ENCODE measurements at regions not wholly inside any gene's neighbourhood (a gene's known extent, or its start where the extent isn't known, plus 50 kb on each side); places are given as distances from the start of the nearest gene placed in this dataset.

DNA sequence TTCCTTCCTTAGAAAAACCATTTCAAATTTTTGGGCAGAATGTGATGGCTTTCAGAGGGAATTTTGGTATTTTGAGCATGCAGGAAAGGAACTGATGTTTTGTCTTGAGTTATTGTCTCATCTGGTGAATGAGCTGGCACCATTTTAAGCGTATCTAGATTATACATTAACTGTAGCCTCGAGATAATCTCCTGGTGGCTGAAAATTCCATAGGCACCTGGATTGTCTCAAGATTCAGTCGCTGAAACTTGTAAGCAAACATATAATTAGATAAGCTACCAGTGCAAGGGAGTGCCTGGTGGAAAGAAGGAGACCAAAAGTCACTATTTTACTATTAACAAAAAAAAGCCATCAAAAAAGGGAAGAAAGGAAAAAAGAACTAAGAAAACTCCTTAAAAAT is 687.8 kb upstream of the DDX18 start:
- TF ChIP-seq, protein P1, sequence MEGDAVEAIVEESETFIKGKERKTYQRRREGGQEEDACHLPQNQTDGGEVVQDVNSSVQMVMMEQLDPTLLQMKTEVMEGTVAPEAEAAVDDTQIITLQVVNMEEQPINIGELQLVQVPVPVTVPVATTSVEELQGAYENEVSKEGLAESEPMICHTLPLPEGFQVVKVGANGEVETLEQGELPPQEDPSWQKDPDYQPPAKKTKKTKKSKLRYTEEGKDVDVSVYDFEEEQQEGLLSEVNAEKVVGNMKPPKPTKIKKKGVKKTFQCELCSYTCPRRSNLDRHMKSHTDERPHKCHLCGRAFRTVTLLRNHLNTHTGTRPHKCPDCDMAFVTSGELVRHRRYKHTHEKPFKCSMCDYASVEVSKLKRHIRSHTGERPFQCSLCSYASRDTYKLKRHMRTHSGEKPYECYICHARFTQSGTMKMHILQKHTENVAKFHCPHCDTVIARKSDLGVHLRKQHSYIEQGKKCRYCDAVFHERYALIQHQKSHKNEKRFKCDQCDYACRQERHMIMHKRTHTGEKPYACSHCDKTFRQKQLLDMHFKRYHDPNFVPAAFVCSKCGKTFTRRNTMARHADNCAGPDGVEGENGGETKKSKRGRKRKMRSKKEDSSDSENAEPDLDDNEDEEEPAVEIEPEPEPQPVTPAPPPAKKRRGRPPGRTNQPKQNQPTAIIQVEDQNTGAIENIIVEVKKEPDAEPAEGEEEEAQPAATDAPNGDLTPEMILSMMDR (conservative IDR thresholded peaks at IDR 0.05; ENCODE audit: low read depth, low read length) = no peak
- DNase-seq (ENCODE audit: low read depth) = peak; percentile 55
- no peak overlapping the region for H3K4me3 ChIP-seq (ENCODE audit: low read length)

DNA sequence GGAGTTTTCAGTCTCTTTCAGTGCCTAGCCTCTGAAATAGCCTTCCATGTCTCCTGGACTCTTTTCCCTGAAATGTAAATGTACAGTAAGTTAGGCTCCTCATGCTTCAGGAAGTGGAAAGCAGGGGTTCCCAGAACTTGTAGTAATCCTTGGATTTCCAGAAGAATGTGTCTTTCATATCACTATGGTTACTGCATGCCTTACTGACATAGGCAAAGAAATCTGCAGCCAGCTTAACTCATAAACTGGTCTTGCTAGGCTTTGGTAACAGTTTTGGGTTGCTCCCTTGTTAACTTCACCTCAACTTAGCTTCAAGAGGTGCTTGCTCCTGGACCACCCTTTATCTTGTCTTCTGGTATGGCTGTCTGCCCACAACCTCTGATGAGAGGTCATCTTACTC is 686.8 kb upstream of the DDX18 start:
- peak overlapping the region; percentile 23 for H3K4me3 ChIP-seq (ENCODE audit: low read length)
- TF ChIP-seq, protein P1 (conservative IDR thresholded peaks at IDR 0.05; ENCODE audit: low read depth, low read length) = no peak
- DNase-seq (ENCODE audit: low read depth) = peak; percentile 98

DNA sequence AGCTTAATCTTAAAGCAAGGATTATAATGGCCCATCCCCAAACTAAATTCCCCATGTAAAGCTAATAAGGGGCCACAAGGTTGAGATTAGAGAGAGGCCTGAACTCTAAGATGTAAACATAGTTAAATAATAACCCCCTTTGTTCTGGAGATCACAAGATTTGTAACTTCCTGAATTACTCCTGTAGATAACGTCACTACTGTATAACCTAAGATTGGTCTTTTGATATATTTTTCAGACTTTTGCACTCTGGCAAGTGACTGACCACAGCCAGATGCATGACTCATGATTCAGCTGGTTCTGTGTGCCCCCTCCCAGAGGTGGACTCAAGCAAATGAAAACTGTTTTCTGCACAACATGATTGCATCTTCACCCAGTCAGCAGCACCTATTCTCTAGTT is 686.0 kb upstream of the DDX18 start:
- peak; percentile 99 for DNase-seq (ENCODE audit: low read depth)
- TF ChIP-seq, protein P1 (conservative IDR thresholded peaks at IDR 0.05; ENCODE audit: low read depth, low read length) = no peak
- H3K4me3 ChIP-seq (ENCODE audit: low read length) = no peak overlapping the region

DNA sequence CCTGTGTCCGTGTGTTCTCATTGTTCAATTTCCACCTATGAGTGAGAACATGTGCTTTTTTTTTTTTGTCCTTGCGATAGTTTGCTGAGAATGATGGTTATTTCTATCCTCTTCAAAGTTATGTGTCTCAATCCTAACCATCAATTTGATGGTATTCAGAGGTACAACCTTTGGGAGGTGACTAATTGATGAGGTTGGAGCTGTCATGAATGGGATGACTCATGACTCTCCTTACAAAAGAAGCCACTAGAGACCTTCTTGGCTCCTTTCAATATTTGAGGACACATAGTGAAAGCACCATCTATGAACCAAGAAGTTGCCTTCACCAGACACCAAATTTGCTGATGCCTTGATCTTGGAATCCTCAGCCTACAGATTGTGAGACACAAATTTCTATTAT is 677.1 kb upstream of the DDX18 start:
- TF ChIP-seq, protein P1 (conservative IDR thresholded peaks at IDR 0.05; ENCODE audit: low read depth, low read length) = no peak
- DNase-seq (ENCODE audit: low read depth) = no peak

DNA sequence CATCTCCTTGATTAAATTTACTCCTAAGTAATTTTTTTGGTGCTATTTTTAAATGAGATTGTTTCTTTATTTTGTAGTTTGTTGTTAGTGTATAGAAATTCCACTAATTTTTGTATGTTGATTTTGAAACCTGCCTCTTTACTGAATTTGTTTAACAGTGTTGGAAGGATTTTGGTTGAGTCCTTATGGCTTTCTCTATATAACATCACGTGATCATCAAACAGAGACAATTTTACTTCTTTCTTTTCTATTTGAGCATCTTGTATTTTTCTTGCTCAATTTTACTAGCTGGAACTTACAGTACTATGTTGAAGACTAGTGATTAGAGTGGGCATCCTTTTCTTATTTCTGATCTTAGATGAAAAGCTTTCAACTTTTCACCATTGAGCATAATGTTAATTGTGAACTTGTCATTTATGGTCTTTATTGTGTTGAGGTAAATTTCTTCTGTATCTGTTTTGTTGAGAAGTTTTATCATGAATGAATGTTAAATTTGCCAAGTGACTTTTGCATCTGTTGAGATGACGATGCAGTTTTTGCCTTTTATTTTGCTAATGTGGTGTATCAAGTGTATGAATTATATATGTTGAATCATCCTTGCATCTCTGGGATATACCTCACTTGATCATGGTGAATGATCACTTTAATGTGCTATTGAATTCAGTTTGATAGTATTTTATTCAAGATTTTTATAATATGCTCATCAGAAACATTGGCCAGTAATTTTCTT is 645.3 kb upstream of the DDX18 start:
- TF ChIP-seq, protein P1 (conservative IDR thresholded peaks at IDR 0.05; ENCODE audit: low read depth, low read length) = no peak
- DNase-seq (ENCODE audit: low read depth) = no peak
- no peak overlapping the region for H3K4me3 ChIP-seq (ENCODE audit: low read length)

More for the DNA sequence above, 677.1 kb upstream of the DDX18 start:
- H3K4me3 ChIP-seq (ENCODE audit: low read length) = no peak overlapping the region

DNA sequence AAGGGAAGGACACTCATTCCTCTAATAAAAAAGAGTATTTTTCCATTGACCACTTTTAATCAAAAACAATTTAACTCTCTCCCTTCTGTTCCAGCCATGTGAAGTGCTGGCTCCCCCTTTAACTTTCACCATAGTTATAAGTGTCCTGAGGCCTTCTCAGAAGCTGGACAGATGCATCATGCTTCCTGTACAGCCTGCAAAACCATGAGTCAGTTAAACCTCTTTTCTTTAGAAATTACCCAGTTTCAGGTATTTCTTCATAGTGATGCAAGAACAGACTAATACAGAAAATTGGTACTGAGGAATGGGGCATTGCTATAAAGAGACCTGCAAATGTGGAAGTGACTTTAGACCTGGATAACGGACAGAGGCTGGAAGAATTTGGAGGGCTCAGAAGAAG is 643.6 kb upstream of the DDX18 start:
- TF ChIP-seq, protein P1 (conservative IDR thresholded peaks at IDR 0.05; ENCODE audit: low read depth, low read length) = no peak
- no peak overlapping the region for H3K4me3 ChIP-seq (ENCODE audit: low read length)
- no peak for DNase-seq (ENCODE audit: low read depth)

DNA sequence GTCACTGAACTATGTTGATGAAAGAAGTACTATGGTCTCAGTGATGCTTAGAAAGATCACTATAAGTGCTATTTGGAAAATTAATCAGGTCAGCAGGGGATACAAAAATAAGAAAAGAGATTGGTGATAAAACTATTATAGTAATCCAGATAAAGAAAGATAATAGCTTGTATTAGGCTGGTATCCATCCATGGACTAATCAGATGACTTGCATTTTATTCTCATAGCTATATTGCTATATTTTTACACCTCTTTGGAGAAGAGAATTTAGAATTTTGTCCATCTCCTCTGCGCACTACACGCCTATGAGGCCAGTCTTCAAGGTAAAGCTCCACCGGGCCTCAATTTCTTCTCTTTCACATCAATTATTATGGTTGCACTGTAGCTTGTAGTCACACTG is 635.1 kb upstream of the DDX18 start:
- TF ChIP-seq, protein P1 (conservative IDR thresholded peaks at IDR 0.05; ENCODE audit: low read depth, low read length) = no peak
- H3K4me3 ChIP-seq (ENCODE audit: low read length) = no peak overlapping the region
- DNase-seq (ENCODE audit: low read depth) = no peak

Measured in retinal pigment epithelial cell (primary cell).